GM19025 (cell line): ENCODE measurements at regions not wholly inside any gene's neighbourhood (a gene's known extent, or its start where the extent isn't known, plus 50 kb on each side); places are given as distances from the start of the nearest gene placed in this dataset.
A peak's percentile ranks its signal among the peaks of the same experiment; 100 is the strongest.
"Not testable (repeated sequence)": the region's sequence is repeated elsewhere in the genome, so short reads cannot be mapped to it uniquely, and the experiment has no call there.

Experiments used
- ATAC-seq: cut with Tn5 transposase; IDR thresholded peaks from one replicate; pipeline ENCODE4 v1.9.1; 2021; ENCODE audit warnings: mild to moderate bottlenecking, low read depth, moderate library complexity; ENCODE audit not compliant: unreplicated experiment

DNA sequence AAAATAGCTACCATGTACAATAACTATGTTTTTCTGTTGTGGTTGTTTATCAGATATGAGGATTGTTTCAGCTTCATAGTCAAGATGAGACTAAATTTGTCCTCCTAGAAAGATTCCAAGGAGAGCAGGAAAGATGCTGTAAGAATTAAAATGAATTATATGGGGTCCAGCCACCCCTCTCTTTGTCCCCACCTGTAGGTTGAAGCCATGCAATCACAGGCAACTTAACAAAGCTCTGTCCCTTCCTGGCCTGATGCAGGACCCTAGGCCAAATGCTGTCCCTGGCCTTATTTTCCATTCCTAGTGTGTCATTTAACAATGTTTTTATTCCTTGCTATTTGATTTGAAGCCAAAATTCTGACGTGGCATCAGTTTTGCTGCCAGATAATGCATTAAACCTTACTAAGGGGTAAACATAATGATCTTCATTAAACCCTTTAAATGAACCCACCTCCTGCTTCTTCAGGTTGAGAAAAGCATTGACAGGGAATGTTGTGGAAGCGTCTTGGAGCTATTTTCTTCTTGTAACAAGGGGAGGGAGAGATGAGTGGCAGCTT lies 240.9 kb upstream of the ZNF521 start:
- ATAC-seq = no peak

DNA sequence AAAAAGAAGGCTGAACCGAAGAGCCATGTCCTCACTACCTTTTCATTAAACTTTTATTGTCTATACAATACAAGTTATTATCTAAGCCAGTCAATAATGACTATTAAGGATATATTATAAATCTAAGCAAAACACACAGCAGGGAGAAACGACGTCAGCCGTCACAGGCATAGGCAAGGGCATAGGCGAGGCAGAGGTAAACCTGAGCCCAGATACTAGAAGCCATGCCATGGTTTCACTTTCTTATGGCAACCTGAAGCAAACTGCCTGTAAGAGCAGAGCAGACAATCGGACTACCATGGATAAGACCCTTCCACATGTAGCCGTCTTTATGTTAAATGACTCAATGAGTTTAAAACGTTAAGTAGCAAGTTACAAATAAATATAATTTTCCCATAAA lies 238.5 kb upstream of the ZNF521 start:
- no peak for ATAC-seq

- ATAC-seq = no peak
Measured at GRCh38 chr18:25587545-25587944, 235.6 kb upstream of the ZNF521 start.

- no peak for ATAC-seq
Measured at GRCh38 chr18:25568986-25569385, 217.0 kb upstream of the ZNF521 start.

- no peak for ATAC-seq
Measured at GRCh38 chr18:25563816-25564683, 212.1 kb upstream of the ZNF521 start.

GRCh38 chr18:25563346-25563745 lies 211.4 kb upstream of the ZNF521 start:
- no peak for ATAC-seq

DNA sequence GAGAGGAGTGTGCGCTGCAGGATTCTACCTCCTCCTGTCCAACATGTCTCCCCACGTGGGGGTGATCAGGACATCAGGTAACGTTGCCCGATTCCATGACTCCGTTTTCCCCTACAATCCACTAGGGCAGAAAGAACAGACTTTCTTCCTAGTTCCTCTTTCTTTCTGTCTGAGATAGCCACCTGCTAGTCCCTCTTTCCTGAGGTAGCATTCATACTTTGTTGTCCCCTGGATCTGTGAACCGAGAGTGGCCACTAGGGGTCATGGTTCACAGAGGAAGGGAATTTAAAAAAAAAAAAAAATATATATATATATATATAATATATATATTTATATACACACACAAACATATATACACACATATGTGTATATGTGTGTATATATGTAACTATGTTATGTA lies 210.0 kb upstream of the ZNF521 start:
- no peak for ATAC-seq

GRCh38 chr18:25560369-25560768 lies 208.4 kb upstream of the ZNF521 start:
- no peak for ATAC-seq

DNA sequence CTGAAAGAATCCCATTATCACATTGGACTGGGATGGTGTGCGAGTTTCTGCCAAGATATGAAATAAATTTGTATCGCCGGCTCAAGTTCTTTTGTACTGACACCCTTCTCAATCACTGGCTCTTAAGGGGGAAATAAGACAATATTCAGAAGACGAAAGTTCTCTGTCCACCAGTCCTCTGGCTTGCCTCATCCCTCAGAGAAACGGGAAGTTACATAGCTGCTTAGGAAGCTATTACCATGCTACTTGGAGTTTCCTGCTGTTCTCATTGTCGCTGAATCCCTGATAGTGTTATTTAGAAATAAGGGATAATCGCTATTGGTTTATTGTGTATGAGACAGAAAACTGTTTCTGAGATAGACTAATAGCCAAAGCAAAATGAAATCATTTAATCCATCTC lies 205.0 kb upstream of the ZNF521 start:
- no peak for ATAC-seq

DNA sequence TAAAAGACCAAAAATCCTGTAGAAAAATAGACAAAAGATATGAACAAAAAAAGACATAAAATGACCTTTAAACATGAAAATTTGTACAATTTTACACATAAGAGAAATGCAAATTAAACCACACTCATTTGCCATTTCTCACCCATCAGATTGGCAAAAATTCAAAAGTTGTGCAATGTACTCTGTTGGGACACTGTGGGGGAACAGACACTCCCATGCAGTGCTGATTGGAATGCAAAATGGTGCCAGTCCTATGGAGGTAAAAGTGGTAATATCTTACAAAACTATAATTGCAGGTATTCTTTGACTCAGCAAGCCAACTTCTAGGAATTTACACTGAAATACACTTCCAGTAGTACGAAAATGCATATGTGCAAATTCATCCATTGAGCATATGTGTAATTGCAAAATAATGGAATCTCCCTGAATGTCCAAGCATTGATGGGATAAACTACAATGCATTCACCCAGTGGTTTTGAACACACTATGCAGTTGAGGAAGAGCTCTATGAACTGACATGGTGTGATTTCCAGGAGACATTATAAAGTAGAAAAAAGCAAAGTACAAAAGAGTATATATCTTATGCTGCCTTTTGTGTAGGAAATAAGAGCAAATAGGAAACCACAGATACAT lies 201.8 kb upstream of the ZNF521 start:
- no peak for ATAC-seq

DNA sequence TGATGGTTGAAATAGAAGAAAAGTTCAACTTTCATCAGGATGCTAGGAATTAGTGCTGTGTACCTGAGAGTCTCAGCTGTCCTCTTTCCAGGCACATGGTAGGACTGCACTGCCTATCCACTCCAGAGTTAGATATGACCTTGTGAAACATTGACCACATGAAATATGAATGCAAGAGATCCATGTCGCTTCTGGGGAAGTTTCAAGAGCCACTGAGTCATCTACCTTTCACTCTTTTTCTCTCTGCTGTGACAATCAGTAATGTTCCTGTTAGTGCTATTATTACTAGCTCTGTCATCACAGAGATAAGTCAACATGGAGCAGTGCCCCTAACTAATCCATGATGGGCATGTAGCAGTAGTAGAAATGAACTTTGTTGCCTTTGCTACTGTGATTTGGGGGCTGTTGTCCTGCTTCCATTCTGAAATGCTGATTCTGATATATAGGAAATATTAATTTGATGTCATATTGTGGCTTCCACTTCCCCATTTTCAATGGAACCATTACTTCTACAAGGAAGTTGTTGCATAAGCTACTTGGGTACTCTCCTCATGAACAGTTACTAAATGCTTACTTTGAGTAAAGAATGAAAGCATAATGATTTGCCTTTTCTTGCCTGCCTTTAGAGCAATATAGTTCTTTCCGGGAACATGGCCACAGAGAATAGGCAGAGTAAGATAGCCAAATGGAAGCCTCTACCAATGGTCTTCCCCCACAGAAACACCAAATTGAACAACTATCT lies 192.8 kb upstream of the ZNF521 start:
- ATAC-seq = no peak

DNA sequence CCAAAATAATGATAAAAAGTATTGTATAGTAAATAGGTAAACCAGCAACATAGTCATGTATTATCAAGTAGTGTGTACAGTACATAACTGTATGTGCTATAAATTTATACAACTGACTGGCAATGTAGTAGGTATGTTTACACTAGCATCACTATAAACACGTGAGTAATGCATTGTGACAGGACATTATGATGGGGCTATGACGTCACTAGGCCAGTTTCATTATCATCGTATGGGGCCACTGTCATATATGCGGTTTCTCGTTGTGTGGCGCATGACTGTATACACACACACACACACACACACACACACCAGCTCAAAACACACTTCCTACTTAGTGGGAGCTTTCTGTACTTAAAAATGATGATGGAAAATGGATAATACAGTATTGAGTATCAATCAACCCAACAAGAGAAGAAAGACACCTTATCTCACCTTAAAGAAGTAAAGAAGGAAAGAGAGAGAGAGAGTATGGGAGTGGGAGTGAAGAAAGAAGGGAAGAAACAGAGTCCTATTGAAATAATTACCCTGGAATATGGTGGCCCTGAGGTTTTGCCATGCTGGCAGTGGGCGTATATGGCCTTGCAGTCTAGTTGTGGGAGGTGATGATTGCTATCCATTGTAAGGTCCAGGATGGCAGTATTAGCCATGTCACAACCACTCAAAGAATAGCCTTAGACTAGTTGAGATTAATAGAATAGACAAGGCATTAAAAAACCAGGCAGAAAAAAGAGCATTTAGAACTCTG lies 186.4 kb upstream of the ZNF521 start:
- no peak for ATAC-seq

GRCh38 chr18:25535495-25535894 lies 183.5 kb upstream of the ZNF521 start:
- ATAC-seq = no peak

DNA sequence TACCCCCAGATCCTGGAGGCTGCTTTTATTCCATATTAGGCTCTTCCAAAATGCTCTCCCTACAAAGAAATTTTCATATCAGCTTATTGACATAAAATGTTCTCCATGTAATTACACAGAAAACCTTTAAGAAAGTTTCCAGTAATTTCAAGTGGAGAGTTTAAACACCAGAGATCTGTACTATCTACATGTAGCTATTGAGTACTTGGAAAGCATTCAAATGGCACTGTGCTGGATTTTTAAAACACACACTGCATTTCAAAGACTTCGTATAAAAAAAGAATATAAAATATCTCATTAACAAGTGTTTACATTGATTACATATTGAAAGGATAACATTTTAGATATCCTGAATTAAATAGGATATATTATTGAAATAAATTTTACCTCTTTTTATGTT lies 182.4 kb upstream of the ZNF521 start:
- no peak for ATAC-seq

DNA sequence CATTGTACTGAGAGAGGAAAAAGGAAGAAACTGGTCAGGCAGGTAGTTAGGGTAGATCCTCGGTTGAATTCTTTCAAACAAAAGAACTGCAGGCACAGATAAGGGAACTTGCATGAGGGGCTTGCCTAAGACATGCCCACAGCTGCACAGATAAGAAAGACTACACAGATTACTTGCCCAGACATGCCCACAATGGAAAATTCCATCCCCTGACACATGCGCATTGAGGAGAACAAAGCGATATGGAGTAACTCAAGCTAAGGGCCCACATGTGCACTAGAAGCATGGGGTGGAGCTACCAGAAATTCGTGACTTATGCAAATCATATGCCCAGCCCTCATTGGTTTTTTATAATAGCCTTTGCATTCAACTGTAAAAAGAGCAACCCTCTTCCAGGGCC lies 181.3 kb upstream of the ZNF521 start:
- ATAC-seq = no peak

- no peak for ATAC-seq
Measured at GRCh38 chr18:25531207-25531606, 179.2 kb upstream of the ZNF521 start.

GRCh38 chr18:25525789-25526188 lies 173.8 kb upstream of the ZNF521 start:
- ATAC-seq = not testable (repeated sequence)

DNA sequence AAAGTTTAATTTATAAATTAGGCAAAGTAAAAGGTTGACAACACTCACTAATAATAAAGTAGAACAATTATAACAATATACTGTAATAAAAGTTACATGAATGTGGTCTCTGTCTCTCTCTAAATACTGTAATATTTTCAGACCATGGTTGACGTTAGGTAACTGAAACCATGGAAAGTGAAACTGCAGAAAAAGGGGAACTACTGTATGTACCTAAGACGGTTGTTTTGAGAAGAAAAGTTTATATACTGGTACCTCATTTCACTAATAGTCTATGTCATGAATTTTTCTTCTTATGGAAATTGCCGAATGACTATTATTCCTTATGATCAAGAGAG lies 166.7 kb upstream of the ZNF521 start:
- peak; percentile 73 for ATAC-seq

GRCh38 chr18:25517881-25518715 lies 166.1 kb upstream of the ZNF521 start:
- ATAC-seq = peak; percentile 23
